ENCODE measurements at regions not wholly inside any gene's neighbourhood (a gene's known extent, or its start where the extent isn't known, plus 50 kb on each side); places are given as distances from the start of the nearest gene placed in this dataset.

GRCh38 chr7:156515911-156516790 is 124.4 kb upstream of the RNF32 start (continued):
- TF ChIP-seq REL (CRISPR knock-in tag; conservative IDR thresholded peaks at IDR 0.05) (no peak), ZNF280B (CRISPR knock-in tag; IDR thresholded peaks at IDR 0.05; ENCODE audit: borderline replicate concordance) (no peak), ZNF501 (CRISPR knock-in tag; IDR thresholded peaks at IDR 0.05) (peak; percentile 77; the same call in 1 of the 2 replicates), SKI (IDR thresholded peaks at IDR 0.05; ENCODE audit: partially characterized antibody) (peak; percentile 98), GATAD2A (CRISPR knock-in tag; IDR thresholded peaks at IDR 0.05) (peak; percentile 80), ZNF713 (CRISPR knock-in tag; IDR thresholded peaks at IDR 0.05) (no peak), ZNF292 (CRISPR knock-in tag; IDR thresholded peaks at IDR 0.05; ENCODE audit: borderline replicate concordance, low read depth) (no peak), SMARCC2 (IDR thresholded peaks at IDR 0.05) (no peak), NFRKB (IDR thresholded peaks at IDR 0.05) (no peak), CENPT (CRISPR knock-in tag; IDR thresholded peaks at IDR 0.05; ENCODE audit: low read depth) (no peak), MIER3 (CRISPR knock-in tag; IDR thresholded peaks at IDR 0.05; ENCODE audit: borderline replicate concordance) (0 out of 2 replicates have a peak, but pooled peaks have one; percentile 31), NFE2L1 (CRISPR knock-in tag; IDR thresholded peaks at IDR 0.05; ENCODE audit: borderline replicate concordance) (no peak), ZNF432 (CRISPR knock-in tag; IDR thresholded peaks at IDR 0.05; ENCODE audit: borderline replicate concordance) (no peak), CREB1 (IDR thresholded peaks at IDR 0.05) (peak; percentile 35; the same call in 1 of the 2 replicates), CREB1 (CRISPR knock-in tag; IDR thresholded peaks at IDR 0.05) (peak; percentile 38; the same call in 1 of the 2 replicates), ZNF350 (CRISPR knock-in tag; IDR thresholded peaks at IDR 0.05; ENCODE audit: borderline replicate concordance, low read depth) (peak; percentile 75), ZNF441 (CRISPR knock-in tag; IDR thresholded peaks at IDR 0.05; ENCODE audit: borderline replicate concordance) (no peak), PAF1 (CRISPR knock-in tag; IDR thresholded peaks at IDR 0.05) (no peak), MAZ (IDR thresholded peaks at IDR 0.05; ENCODE audit: borderline replicate concordance, low read depth, low read length) (no peak), MAZ (CRISPR knock-in tag; IDR thresholded peaks at IDR 0.05; ENCODE audit: low read depth) (no peak)
- TF ChIP-seq, protein P1, sequence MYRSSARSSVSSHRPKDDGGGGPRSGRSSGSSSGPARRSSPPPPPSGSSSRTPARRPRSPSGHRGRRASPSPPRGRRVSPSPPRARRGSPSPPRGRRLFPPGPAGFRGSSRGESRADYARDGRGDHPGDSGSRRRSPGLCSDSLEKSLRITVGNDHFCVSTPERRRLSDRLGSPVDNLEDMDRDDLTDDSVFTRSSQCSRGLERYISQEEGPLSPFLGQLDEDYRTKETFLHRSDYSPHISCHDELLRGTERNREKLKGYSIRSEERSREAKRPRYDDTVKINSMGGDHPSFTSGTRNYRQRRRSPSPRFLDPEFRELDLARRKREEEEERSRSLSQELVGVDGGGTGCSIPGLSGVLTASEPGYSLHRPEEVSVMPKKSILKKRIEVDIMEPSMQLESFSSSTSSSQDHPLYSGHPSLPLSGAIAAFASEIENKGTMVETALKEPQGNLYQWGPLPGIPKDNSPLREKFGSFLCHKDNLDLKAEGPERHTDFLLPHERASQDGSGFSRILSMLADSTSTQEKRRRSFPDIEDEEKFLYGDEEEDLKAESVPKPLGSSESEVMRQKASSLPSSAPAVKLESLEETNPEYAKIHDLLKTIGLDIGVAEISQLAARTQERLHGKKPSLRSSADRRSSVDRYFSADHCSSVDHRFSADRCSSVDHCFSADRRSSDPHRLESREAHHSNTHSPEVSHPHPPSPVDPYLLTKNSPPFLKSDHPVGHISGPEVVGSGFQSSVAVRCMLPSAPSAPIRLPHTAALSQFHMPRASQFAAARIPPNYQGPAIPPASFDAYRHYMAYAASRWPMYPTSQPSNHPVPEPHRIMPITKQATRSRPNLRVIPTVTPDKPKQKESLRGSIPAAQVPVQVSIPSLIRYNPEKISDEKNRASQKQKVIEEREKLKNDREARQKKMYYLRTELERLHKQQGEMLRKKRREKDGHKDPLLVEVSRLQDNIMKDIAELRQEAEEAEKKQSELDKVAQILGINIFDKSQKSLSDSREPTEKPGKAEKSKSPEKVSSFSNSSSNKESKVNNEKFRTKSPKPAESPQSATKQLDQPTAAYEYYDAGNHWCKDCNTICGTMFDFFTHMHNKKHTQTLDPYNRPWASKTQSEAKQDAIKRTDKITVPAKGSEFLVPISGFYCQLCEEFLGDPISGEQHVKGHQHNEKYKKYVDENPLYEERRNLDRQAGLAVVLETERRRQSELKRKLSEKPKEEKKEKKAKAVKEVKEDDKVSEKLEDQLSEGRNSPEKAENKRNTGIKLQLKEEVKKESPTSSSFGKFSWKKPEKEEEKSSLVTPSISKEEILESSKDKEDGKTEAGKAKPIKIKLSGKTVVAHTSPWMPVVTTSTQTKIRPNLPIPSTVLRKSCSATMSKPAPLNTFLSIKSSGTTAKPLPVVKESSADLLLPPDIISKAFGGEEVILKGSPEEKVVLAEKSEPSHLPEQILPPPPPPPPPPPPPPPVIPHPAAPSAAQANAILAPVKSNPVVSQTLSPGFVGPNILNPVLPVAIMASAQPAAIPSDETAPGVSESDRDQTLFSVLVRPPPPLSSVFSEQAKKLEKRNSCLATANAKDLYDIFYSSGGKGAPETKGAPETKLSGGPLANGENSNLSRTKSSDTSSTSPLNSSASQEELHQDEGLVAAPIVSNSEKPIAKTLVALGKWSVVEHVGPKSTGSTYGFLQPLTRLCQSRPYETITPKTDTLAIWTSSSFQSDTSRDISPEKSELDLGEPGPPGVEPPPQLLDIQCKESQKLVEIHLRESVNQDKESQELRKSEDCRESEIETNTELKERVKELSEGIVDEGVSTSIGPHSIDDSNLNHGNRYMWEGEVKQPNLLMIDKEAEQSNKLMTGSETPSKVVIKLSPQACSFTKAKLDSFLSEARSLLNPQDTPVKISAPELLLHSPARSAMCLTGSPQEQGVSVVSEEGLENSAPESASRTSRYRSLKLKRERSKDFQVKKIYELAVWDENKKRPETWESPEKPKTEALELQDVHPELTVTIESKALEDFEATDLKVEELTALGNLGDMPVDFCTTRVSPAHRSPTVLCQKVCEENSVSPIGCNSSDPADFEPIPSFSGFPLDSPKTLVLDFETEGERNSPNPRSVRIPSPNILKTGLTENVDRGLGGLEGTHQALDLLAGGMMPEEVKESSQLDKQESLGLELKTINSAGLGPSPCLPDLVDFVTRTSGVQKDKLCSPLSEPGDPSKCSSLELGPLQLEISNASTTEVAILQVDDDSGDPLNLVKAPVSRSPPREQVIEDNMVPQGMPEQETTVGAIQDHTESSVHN (CRISPR knock-in tag; IDR thresholded peaks at IDR 0.05): no peak

All from HepG2 (cell line).